Right cardiac atrium (tissue), 5 donors: ENCODE measurements at regions not wholly inside any gene's neighbourhood (a gene's known extent, or its start where the extent isn't known, plus 50 kb on each side); places are given as distances from the start of the nearest gene placed in this dataset.

Source experiments
- ATAC-seq, 2 donors: fragments of 200-7000 bp; cut with Tn5 transposase; one replicate each; pipeline versions ENCODE4 v1.8.0 to v1.9.1; 2020; ENCODE audit warnings: moderate library complexity in 2 of 2, mild to moderate bottlenecking in 1 of 2
- DNase-seq, 3 donors: peaks; one replicate each; pipeline ENCODE4 v3.0.0-alpha.2; 2020
- H3K27ac ChIP-seq: one replicate; pipeline ENCODE4 v1.5.1; 2013; ENCODE audit warnings: mild to moderate bottlenecking, low read length, control low read depth, moderate library complexity
- H3K27me3 ChIP-seq: one replicate; pipeline ENCODE4 v1.6.1; 2013; ENCODE audit not compliant: control insufficient read depth, insufficient read depth
- H3K4me1 ChIP-seq: one replicate; pipeline ENCODE4 v1.6.1; 2013; ENCODE audit warnings: low read length; ENCODE audit not compliant: control insufficient read depth, insufficient read depth
- H3K4me3 ChIP-seq: one replicate; pipeline ENCODE4 v1.5.1; 2013; ENCODE audit warnings: low read length, control low read depth
- H3K9me3 ChIP-seq: one replicate; pipeline ENCODE4 v1.6.1; 2013; ENCODE audit warnings: low read length; ENCODE audit not compliant: control insufficient read depth
- WGBS: extraction: QIAGEN DNeasy Blood & Tissue Kit; methylation state at CpG from one replicate; pipeline ENCODE4 v1.1.7; 2013; 5-methylcytosine and 5-hydroxymethylcytosine counted together
- intact Hi-C, 4 donors: fragments of 100-400 bp; cut with DNase I; formaldehyde crosslinking; loops; one replicate each; pipeline versions ENCODE4 v1.11.0 to v1.14.0; 2022 to 2023
- donor health status: healthy with polysubstance abuse.
- donor health status: DM: no; HTN: yes; CAD: no.
- donor health status: DM: no; HTN: no; CAD: no.
- donor health status: DM: no; HTN: yes; CAD: no; lungs with severe emphysema.
- donor health status: DM: yes; HTN: yes; CAD: no.

DNA sequence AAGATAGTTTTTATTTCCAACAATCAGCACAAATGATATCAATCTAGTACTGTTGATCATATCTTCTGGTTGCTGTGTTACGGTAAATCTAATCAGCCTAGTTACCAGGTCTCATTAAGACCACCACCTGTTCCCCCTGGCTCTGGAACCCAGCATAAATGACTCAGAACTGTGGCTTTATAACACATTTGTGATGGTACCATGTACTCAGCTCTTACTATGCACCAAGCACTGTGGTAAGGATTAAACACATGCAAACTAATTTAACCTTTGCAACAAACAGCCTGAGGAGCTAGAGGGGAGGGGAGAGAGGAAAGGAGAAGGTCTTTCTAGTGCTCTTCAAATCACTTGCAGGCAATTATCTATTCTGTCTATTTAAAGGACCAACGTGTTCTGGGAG is 173.9 kb upstream of the LMCD1 start:
- no peaks in the 10 kb centered on the region for H3K27me3 ChIP-seq
- DNase-seq (no peak), ATAC-seq (no peak)
- H3K27ac ChIP-seq, result no peak overlapping the region
- intact Hi-C loops, result loop anchor here in 2 of 4 donors (5.0 to 10.0 kb wide), 2 partner anchors 87 to 90 kb away; no protein-coding TSS in a partner anchor
- H3K4me3 ChIP-seq, result no peak overlapping the region
- H3K4me1 ChIP-seq, result no peaks in the 10 kb centered on the region
- no peaks in the 10 kb centered on the region for H3K9me3 ChIP-seq
- 70% methylated on average over 2 of the region's 2 CpGs for WGBS

GRCh38 chr3:8328967-8329366 is 172.7 kb upstream of the LMCD1 start:
- no peak overlapping the region for H3K4me3 ChIP-seq
- H3K27ac ChIP-seq, result no peak overlapping the region
- H3K4me1 ChIP-seq, result no peaks in the 10 kb centered on the region
- no peak for ATAC-seq
- WGBS, result 55% methylated on average over 3 of the region's 3 CpGs
- intact Hi-C loops, result loop anchor here in 2 of 4 donors (5.0 to 10.0 kb wide), 2 partner anchors 86 to 88 kb away; no protein-coding TSS in a partner anchor
- H3K9me3 ChIP-seq, result no peaks in the 10 kb centered on the region
- no peak for DNase-seq
- H3K27me3 ChIP-seq, result no peaks in the 10 kb centered on the region

DNA sequence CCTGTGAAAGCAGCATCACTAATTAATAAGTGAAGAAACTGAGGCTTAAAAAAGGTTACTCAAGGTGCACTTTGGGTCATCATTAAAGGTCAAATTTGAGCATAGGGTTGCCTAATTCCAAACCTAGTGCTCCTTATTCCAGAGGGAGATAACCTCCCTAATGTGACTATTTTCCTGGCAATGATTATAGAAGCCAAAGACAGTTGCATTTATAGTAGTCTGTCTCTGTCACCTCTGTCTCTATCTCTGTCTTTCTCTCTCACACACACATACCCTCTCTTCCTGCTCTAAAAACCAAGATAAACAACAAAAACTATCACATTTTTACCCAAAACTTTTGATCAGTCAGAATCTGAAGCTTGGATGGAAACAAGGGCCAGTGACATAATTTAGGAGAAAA is 172.0 kb upstream of the LMCD1 start:
- no peaks in the 10 kb centered on the region for H3K27me3 ChIP-seq
- intact Hi-C loops, result loop anchor here in 2 of 4 donors (5.0 to 10.0 kb wide), 2 partner anchors 85 to 88 kb away; no protein-coding TSS in a partner anchor
- no peaks in the 10 kb centered on the region for H3K9me3 ChIP-seq
- H3K4me1 ChIP-seq, result no peaks in the 10 kb centered on the region
- ATAC-seq (peak in 1 of 2 donors; percentile 53), DNase-seq (no peak)
- H3K4me3 ChIP-seq, result no peak overlapping the region
- H3K27ac ChIP-seq, result no peak overlapping the region

GRCh38 chr3:8336456-8336855 is 165.2 kb upstream of the LMCD1 start:
- 82% methylated on average over 8 of the region's 8 CpGs for WGBS
- ATAC-seq (no peak), DNase-seq (no peak)
- Histone ChIP-seq H3K27me3 (no peaks in the 10 kb centered on the region), H3K27ac (no peak overlapping the region), H3K4me3 (no peak overlapping the region), H3K9me3 (no peaks in the 10 kb centered on the region), H3K4me1 (peaks cover 2% of the 10 kb centered on the region)
- intact Hi-C loops, result no loop called here

DNA sequence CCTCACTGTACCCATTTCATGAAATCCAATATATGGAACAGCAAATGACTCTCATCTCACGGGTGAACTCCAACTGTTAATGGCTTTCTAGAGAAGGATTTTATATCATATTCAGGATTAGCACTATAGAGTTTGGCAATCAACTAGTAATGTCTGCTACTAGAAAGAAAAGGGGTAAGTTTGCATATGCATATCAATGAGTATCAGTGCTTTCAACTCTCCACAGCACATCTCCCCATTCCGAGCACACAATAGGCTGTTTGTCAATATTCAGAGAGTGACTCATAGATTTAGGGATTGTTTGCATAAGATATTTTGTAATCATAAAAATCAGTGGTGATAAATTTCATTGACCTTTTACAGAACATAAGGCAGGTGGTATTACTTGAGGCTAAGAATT is 163.2 kb upstream of the LMCD1 start:
- intact Hi-C loops, result no loop called here
- Histone ChIP-seq H3K27ac (no peak overlapping the region), H3K27me3 (no peaks in the 10 kb centered on the region), H3K9me3 (no peaks in the 10 kb centered on the region), H3K4me3 (no peak overlapping the region), H3K4me1 (peaks cover 2% of the 10 kb centered on the region)
- WGBS, result 85% methylated on average over 2 of the region's 2 CpGs
- ATAC-seq (no peak), DNase-seq (no peak)

- DNase-seq (peak in 2 of 3 donors; percentile 49), ATAC-seq (no peak)
- no peaks in the 10 kb centered on the region for H3K27me3 ChIP-seq
- H3K4me1 ChIP-seq, result peaks cover 2% of the 10 kb centered on the region
- no peak overlapping the region for H3K4me3 ChIP-seq
- no peak overlapping the region for H3K27ac ChIP-seq
- H3K9me3 ChIP-seq, result no peaks in the 10 kb centered on the region
- intact Hi-C loops, result no loop called here
- WGBS, result 30% methylated on average over 7 of the region's 7 CpGs
These were observed 159.8 kb upstream of the LMCD1 start for GRCh38 chr3:8341821-8342247.

DNA sequence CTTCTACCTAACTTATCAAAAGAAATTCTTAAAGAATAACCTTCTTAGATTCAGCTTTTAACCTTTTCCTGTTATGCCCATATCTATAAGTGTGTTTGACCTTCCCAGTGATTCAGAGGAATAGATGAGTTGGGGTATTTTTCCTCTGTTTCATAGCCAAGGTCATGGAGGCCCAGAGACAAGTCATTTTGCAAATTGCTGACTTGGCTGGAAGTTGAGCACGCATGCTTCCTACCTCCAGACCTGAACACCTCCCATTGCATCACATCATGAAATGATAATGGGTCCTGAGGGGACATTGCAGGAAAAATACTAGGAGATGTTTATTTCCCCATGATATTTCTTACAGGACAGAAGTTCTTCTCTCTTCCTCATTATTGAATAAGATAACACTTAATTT is 158.6 kb upstream of the LMCD1 start:
- H3K27me3 ChIP-seq, result no peaks in the 10 kb centered on the region
- peaks cover 2% of the 10 kb centered on the region for H3K4me1 ChIP-seq
- H3K9me3 ChIP-seq, result no peaks in the 10 kb centered on the region
- no peak for DNase-seq
- intact Hi-C loops, result no loop called here
- no peak for ATAC-seq
- no peak overlapping the region for H3K4me3 ChIP-seq
- WGBS, result 86% methylated on average over 1 of the region's 1 CpG
- H3K27ac ChIP-seq, result no peak overlapping the region

GRCh38 chr3:8345398-8345797 is 156.2 kb upstream of the LMCD1 start:
- ATAC-seq (no peak), DNase-seq (no peak)
- Histone ChIP-seq H3K4me1 (peaks cover 2% of the 10 kb centered on the region), H3K4me3 (no peak overlapping the region), H3K27ac (no peak overlapping the region), H3K9me3 (no peaks in the 10 kb centered on the region), H3K27me3 (no peaks in the 10 kb centered on the region)
- intact Hi-C loops, result no loop called here

GRCh38 chr3:8348076-8348475 is 153.5 kb upstream of the LMCD1 start:
- Histone ChIP-seq H3K9me3 (no peaks in the 10 kb centered on the region), H3K4me3 (no peak overlapping the region), H3K27ac (no peak overlapping the region), H3K27me3 (no peaks in the 10 kb centered on the region), H3K4me1 (no peaks in the 10 kb centered on the region)
- 91% methylated on average over 2 of the region's 2 CpGs for WGBS
- intact Hi-C loops, result no loop called here
- no peak for DNase-seq
- ATAC-seq, result no peak

DNA sequence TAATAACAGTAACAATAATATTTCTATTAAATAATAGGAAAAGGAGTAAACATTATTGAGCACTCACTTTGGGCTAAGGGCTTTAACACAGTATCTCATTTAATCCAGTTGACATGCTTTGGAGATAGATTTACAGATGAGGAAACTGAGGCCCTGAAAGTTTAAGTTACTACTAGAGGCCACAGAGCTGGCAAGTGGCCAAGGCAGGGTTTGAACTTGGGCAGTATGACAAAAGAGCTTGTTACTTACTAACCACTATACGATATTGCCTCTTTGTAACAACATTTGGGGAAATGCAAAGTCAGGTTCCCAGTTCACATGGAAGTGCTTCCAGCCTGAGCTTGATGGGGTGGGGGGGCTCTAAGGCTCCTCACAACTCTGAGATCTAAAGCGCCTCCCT is 149.1 kb upstream of the LMCD1 start:
- ATAC-seq (no peak), DNase-seq (no peak)
- intact Hi-C loops, result no loop called here
- 94% methylated on average over 2 of the region's 2 CpGs for WGBS
- Histone ChIP-seq H3K4me3 (no peak overlapping the region), H3K4me1 (no peaks in the 10 kb centered on the region), H3K27me3 (no peaks in the 10 kb centered on the region), H3K9me3 (no peaks in the 10 kb centered on the region), H3K27ac (no peak overlapping the region)

- Histone ChIP-seq H3K9me3 (no peaks in the 10 kb centered on the region), H3K4me3 (no peak overlapping the region), H3K4me1 (no peaks in the 10 kb centered on the region), H3K27ac (no peak overlapping the region), H3K27me3 (no peaks in the 10 kb centered on the region)
- intact Hi-C loops, result no loop called here
- ATAC-seq (no peak), DNase-seq (no peak)
- WGBS, result 96% methylated on average over 2 of the region's 2 CpGs
These were observed 148.3 kb upstream of the LMCD1 start for GRCh38 chr3:8353364-8353763.

- intact Hi-C loops, result no loop called here
- no peak overlapping the region for H3K4me3 ChIP-seq
- no peak for DNase-seq
- no peak for ATAC-seq
- no peaks in the 10 kb centered on the region for H3K4me1 ChIP-seq
- H3K27ac ChIP-seq, result no peak overlapping the region
- no peaks in the 10 kb centered on the region for H3K27me3 ChIP-seq
- H3K9me3 ChIP-seq, result no peaks in the 10 kb centered on the region
- WGBS, result 98% methylated on average over 1 of the region's 1 CpG
These were observed 146.3 kb upstream of the LMCD1 start for GRCh38 chr3:8355346-8355745.
